ENCODE measurements at regions not wholly inside any gene's neighbourhood (a gene's known extent, or its start where the extent isn't known, plus 50 kb on each side); places are given as distances from the start of the nearest gene placed in this dataset.

DNA sequence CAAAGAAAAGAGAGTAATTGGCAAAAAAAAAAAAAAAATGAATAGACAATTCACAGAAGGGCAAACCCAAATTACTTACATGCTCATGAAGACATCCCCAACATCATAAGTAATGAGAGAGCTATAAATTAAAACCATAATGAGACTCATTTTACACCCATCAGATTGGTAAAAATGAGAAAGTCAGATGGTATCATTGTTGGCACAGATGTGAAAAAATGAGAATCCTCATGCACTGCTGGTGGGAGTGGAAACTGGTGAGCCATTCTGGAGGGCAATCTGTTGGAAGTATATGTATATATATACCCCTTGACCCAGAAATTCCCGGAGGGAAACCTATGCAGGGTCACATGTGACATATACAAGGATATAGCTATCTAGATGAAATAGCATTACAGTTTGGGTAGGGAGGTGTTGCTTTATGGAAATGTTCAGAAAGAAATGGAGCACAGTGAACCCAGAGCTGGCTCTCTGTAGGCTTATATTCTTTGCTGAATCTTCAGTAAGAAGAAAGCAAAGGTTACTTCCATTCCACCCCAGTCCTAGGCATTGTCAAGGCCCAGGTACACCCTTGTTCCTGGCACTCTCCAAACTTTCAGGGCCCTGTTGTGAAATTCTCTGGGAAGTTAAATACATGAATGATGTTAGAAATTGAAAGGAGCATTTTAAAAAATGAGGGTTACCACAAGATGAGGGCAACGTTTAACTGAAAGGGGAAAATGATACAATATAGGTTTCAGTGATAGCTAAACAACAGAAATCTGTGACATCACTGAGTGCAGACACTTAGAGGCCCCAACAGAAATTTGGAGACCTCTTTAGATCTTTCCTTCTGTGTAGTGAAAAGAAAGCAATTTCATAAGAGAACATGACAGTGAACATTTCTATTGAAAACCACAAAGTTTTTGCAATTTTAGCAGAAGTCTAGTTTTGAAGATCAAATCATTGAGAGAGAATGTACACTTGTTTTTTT lies 132.7 kb upstream of the TPRG1 start:
- FAIRE-seq (no peak), DNase-seq (ENCODE audit: low read depth in 1 of 2, low spot score in 1 of 2) (no peak), ATAC-seq (no peak)
- ChIA-PET CTCF (interaction anchor here (0.7 to 1.0 kb wide), 2 partner anchors 89 to 222 kb away, joined by 3 read pairs; no protein-coding TSS in a partner anchor), POLR2A (no interaction called here)
- WGBS (ENCODE audit: missing lambda C conversion rate): 64% methylated on average over 2 of the region's 2 CpGs
- H3K27ac ChIP-seq: no peak overlapping the region
- TF ChIP-seq ESRRA (IDR thresholded peaks at IDR 0.05; ENCODE audit: borderline replicate concordance, low read length) (no peak), HDAC2 (IDR thresholded peaks at IDR 0.05) (no peak), TFCP2L1 (CRISPR knock-in tag; IDR thresholded peaks at IDR 0.05) (no peak), NR3C1 (IDR thresholded peaks at IDR 0.05) (no peak), REST (IDR thresholded peaks at IDR 0.05) (no peak), SREBF2 (IDR thresholded peaks at IDR 0.05) (no peak), HOXB13 (CRISPR knock-in tag; IDR thresholded peaks at IDR 0.05; ENCODE audit: low read depth) (no peak), JUN (IDR thresholded peaks at IDR 0.05) (no peak), CHD4 (IDR thresholded peaks at IDR 0.05; ENCODE audit: borderline replicate concordance) (no peak), RFX5 (IDR thresholded peaks at IDR 0.05) (no peak)
- TF ChIP-seq, protein P1, sequence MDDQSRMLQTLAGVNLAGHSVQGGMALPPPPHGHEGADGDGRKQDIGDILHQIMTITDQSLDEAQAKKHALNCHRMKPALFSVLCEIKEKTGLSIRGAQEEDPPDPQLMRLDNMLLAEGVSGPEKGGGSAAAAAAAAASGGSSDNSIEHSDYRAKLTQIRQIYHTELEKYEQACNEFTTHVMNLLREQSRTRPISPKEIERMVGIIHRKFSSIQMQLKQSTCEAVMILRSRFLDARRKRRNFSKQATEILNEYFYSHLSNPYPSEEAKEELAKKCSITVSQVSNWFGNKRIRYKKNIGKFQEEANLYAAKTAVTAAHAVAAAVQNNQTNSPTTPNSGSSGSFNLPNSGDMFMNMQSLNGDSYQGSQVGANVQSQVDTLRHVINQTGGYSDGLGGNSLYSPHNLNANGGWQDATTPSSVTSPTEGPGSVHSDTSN (IDR thresholded peaks at IDR 0.05): no peak
- peaks cover 3% of the 10 kb centered on the region; the same call in 1 of the 3 replicates for H3K9me3 ChIP-seq
- no peak overlapping the region for H3K4me2 ChIP-seq
- no peaks in the 10 kb centered on the region for H3K4me1 ChIP-seq
- no peak overlapping the region for H3K4me3 ChIP-seq

DNA sequence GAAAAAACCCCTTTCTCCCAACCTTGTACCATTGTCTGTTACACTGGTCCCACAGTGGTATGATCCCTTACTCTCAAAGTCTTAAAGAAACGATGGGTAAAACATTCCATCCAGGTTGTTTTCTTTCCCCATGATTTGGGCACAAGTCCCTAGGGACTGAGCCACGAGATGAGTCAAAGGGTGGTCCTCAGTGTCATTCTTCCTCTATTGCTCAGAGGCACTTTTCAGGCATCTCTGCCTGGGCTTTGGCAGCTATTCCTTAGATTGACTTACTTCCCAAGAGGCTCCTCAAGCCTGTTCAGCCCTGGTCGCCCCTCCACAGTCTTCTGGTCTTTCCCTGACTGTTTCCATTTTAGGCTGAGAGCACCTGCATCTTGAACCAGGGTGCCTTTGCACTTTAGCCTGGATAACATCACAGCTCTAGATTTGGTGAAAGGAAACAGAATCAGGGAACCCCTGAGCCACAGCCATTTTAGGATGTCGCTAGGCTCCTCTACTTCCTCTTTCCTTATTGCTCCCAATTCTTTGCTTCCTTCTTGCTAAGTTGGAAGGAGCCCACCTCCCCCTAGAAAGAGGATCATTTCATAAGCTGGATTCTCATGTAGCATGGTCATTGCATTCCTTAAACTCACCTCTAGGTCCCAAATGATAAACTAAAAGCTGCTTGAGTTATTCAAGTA lies 131.0 kb upstream of the TPRG1 start:
- H3K9me3 ChIP-seq: peaks cover 3% of the 10 kb centered on the region; the same call in 1 of the 3 replicates
- H3K4me2 ChIP-seq: no peak overlapping the region
- ATAC-seq (no peak), FAIRE-seq (no peak), DNase-seq (ENCODE audit: low read depth in 1 of 2, low spot score in 1 of 2) (no peak)
- 64% methylated on average over 4 of the region's 4 CpGs for WGBS (ENCODE audit: missing lambda C conversion rate)
- POLR2A ChIA-PET: no interaction called here
- H3K4me3 ChIP-seq: no peak overlapping the region
- TF ChIP-seq ATOH8 (CRISPR knock-in tag; IDR thresholded peaks at IDR 0.05; ENCODE audit: low read depth) (no peak), MAX (IDR thresholded peaks at IDR 0.05) (no peak), CHD2 (IDR thresholded peaks at IDR 0.05; ENCODE audit: low read length, partially characterized antibody) (no peak), EHMT2 (IDR thresholded peaks at IDR 0.05; ENCODE audit: low read depth) (no peak), MAZ (IDR thresholded peaks at IDR 0.05; ENCODE audit: borderline replicate concordance, low read depth, low read length) (no peak), RNF2 (IDR thresholded peaks at IDR 0.05; ENCODE audit: borderline replicate concordance, low read depth) (no peak), GATA3 (IDR thresholded peaks at IDR 0.05; ENCODE audit: borderline replicate concordance) (no peak), JUN (IDR thresholded peaks at IDR 0.05) (no peak), NFE2L2 (conservative IDR thresholded peaks at IDR 0.05; ENCODE audit: low read length) (no peak), RCOR1 (IDR thresholded peaks at IDR 0.05; ENCODE audit: low read depth, low read length) (no peak), POLR2AphosphoS2 (conservative IDR thresholded peaks at IDR 0.05; ENCODE audit: low read length) (no peak), CTCF (IDR thresholded peaks at IDR 0.05) (no peak), RAD21 (conservative IDR thresholded peaks at IDR 0.05 in 1 of 2, IDR thresholded peaks at IDR 0.05 in 1 of 2) (no peak), EHF (CRISPR knock-in tag; IDR thresholded peaks at IDR 0.05) (no peak)
- TF ChIP-seq, protein P2, sequence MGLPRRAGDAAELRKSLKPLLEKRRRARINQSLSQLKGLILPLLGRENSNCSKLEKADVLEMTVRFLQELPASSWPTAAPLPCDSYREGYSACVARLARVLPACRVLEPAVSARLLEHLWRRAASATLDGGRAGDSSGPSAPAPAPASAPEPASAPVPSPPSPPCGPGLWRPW (IDR thresholded peaks at IDR 0.05): no peak
- TF ChIP-seq, protein P3, sequence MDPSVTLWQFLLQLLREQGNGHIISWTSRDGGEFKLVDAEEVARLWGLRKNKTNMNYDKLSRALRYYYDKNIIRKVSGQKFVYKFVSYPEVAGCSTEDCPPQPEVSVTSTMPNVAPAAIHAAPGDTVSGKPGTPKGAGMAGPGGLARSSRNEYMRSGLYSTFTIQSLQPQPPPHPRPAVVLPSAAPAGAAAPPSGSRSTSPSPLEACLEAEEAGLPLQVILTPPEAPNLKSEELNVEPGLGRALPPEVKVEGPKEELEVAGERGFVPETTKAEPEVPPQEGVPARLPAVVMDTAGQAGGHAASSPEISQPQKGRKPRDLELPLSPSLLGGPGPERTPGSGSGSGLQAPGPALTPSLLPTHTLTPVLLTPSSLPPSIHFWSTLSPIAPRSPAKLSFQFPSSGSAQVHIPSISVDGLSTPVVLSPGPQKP (IDR thresholded peaks at IDR 0.05; ENCODE audit: low read depth, low read length): no peak
- H3K4me1 ChIP-seq: no peaks in the 10 kb centered on the region
- H3K27ac ChIP-seq: no peak overlapping the region
- CTCF ChIA-PET: interaction anchor here (1.0 to 2.1 kb wide), 4 partner anchors 11 to 1302 kb away, joined by 3 to 9 read pairs (median 4); no protein-coding TSS in a partner anchor

Data from A549 (cell line).